H1 (cell line): ENCODE measurements at regions not wholly inside any gene's neighbourhood (a gene's known extent, or its start where the extent isn't known, plus 50 kb on each side); places are given as distances from the start of the nearest gene placed in this dataset.

ENCODE experiments used
- CTCF ChIA-PET: fragments of 300-600 bp; sonication (Branson Sonifier 250); formaldehyde crosslinking; loops from one replicate; lab custom pipeline; 2021; ENCODE audit not compliant: partially characterized antibody; lab: Charles Lee
- POLR2A ChIA-PET: fragments of 300-600 bp; sonication (Branson Sonifier 250); formaldehyde crosslinking; loops from one replicate; lab custom pipeline; 2021; ENCODE audit warnings: inconsistent platforms; ENCODE audit not compliant: partially characterized antibody; lab: Charles Lee
- DNase-seq, 2 experiments: peaks; one replicate each; pipeline versions ENCODE4 v3.0.0 to v3.0.0-alpha.2; 2010 to 2022; ENCODE audit warnings: low spot score in 2 of 2, low read depth in 1 of 2, mixed read lengths in 1 of 2
- FAIRE-seq: peaks from 2 replicates; lab custom pipeline; 2011; peaks lifted over from hg19 to GRCh38; lab: Jason Lieb, UNC
- H2AFZ ChIP-seq: 2 replicates; pipeline ENCODE4 v1.8.1; 2012; ENCODE audit warnings: low read length, inconsistent platforms
- H2AK5ac ChIP-seq: 2 replicates; pipeline ENCODE4 v1.6.1; 2013; ENCODE audit warnings: low read depth, low read length
- H2BK120ac ChIP-seq: replicated peaks from 2 replicates; pipeline ENCODE3; 2013; ENCODE audit warnings: low read depth, low read length, inconsistent platforms
- H2BK12ac ChIP-seq: 2 replicates; pipeline ENCODE4 v1.6.1; 2013; ENCODE audit warnings: low read depth, low read length
- H2BK15ac ChIP-seq: 2 replicates; pipeline ENCODE4 v1.6.1; 2013; ENCODE audit warnings: low read length
- H2BK20ac ChIP-seq: 2 replicates; pipeline ENCODE4 v1.6.1; 2013; ENCODE audit warnings: low read length
- H2BK5ac ChIP-seq: 2 replicates; pipeline ENCODE4 v1.6.1; 2013; ENCODE audit warnings: low read depth, low read length
- H3K14ac ChIP-seq: 2 replicates; pipeline ENCODE4 v1.6.1; 2013; ENCODE audit warnings: inconsistent platforms; ENCODE audit not compliant: insufficient read length
- H3K18ac ChIP-seq: 2 replicates; pipeline ENCODE4 v1.6.1; 2013; ENCODE audit warnings: low read length; ENCODE audit errors: extremely low read depth
- H3K23ac ChIP-seq: 2 replicates; pipeline ENCODE4 v1.6.1; 2013; ENCODE audit warnings: inconsistent platforms; ENCODE audit not compliant: insufficient read length
- H3K23me2 ChIP-seq: 2 replicates; pipeline ENCODE4 v1.6.1; 2013; ENCODE audit warnings: low read depth, low read length
- H3K27ac ChIP-seq: 2 replicates; pipeline ENCODE4 v1.6.1; 2011; ENCODE audit warnings: low read depth, low read length, inconsistent platforms
- H3K27me3 ChIP-seq, 4 experiments: replicated peaks in 1 of 4; 1 replicate in 1 of 4; 2 replicates in 3 of 4; pipeline versions ENCODE4 v1.6.1 to v1.8.1; 2011 to 2013; ENCODE audit warnings: low read length in 3 of 4, mild to moderate bottlenecking in 3 of 4, inconsistent platforms in 2 of 4, mixed read lengths in 2 of 4, moderate library complexity in 1 of 4; ENCODE audit not compliant: control insufficient read depth in 3 of 4, insufficient read depth in 3 of 4; ENCODE audit errors: extremely low read depth in 1 of 4
- H3K36me3 ChIP-seq, 4 experiments: 2 replicates each; pipeline versions ENCODE4 v1.6.1 to v1.8.1; 2011 to 2013; ENCODE audit warnings: mild to moderate bottlenecking in 4 of 4, low read length in 3 of 4, moderate library complexity in 2 of 4, control low read depth in 1 of 4, inconsistent platforms in 1 of 4; ENCODE audit not compliant: insufficient read depth in 4 of 4, control insufficient read depth in 2 of 4
- H3K4ac ChIP-seq: replicated peaks from 2 replicates; pipeline ENCODE3; 2013; ENCODE audit warnings: low read length, low read depth, mixed read lengths, inconsistent platforms; ENCODE audit not compliant: insufficient read length
- H3K4me1 ChIP-seq, 4 experiments: replicated peaks in 1 of 4; 1 replicate in 1 of 4; 2 replicates in 3 of 4; pipeline versions ENCODE4 v1.6.1 to v1.8.1; 2011 to 2013; ENCODE audit warnings: low read length in 3 of 4, inconsistent platforms in 2 of 4, mixed read lengths in 1 of 4; ENCODE audit not compliant: insufficient read depth in 4 of 4, control insufficient read depth in 3 of 4
- H3K4me2 ChIP-seq, 2 experiments: 2 replicates each; pipeline versions ENCODE4 v1.6.1 to v1.8.1; 2011 to 2013; ENCODE audit warnings: low read depth in 2 of 2, low read length in 2 of 2, control low read depth in 1 of 2, inconsistent platforms in 1 of 2, mild to moderate bottlenecking in 1 of 2; ENCODE audit not compliant: insufficient read depth in 1 of 2
- H3K4me3 ChIP-seq, 4 experiments: fragments of 200-600, 300-600 bp in 1 of 4; sonication (generic), shearing (Covaris generic), sonication (Bioruptor Twin) in 1 of 4; 2 replicates each; pipeline versions ENCODE4 v1.5.1 to v1.8.1; 2011 to 2016; ENCODE audit warnings: low read length in 4 of 4, low read depth in 3 of 4, control low read depth in 2 of 4, inconsistent platforms in 2 of 4, mild to moderate bottlenecking in 2 of 4, mixed read lengths in 1 of 4, moderate library complexity in 1 of 4; ENCODE audit not compliant: insufficient read depth in 2 of 4; ENCODE audit errors: extremely low read depth in 1 of 4
- H3K56ac ChIP-seq: replicated peaks from 2 replicates; pipeline ENCODE3; 2013; ENCODE audit warnings: low read depth, mild to moderate bottlenecking, mixed read lengths, low read length, inconsistent platforms; ENCODE audit not compliant: insufficient read length
- H3K79me1 ChIP-seq: 2 replicates; pipeline ENCODE4 v1.6.1; 2013; ENCODE audit warnings: low read depth, low read length, control low read depth
- H3K79me2 ChIP-seq, 2 experiments: 2 replicates each; pipeline versions ENCODE4 v1.6.1 to v1.8.1; 2012 to 2013; ENCODE audit warnings: low read length in 2 of 2, mild to moderate bottlenecking in 2 of 2, inconsistent platforms in 1 of 2; ENCODE audit not compliant: insufficient read depth in 2 of 2, control insufficient read depth in 1 of 2
- H3K9ac ChIP-seq, 4 experiments: replicated peaks in 1 of 4; 1 replicate in 1 of 4; 2 replicates in 3 of 4; pipeline versions ENCODE4 v1.6.1 to v1.8.1; 2011 to 2013; ENCODE audit warnings: low read depth in 3 of 4, low read length in 3 of 4, control low read depth in 2 of 4, mild to moderate bottlenecking in 2 of 4, moderate library complexity in 2 of 4, inconsistent platforms in 1 of 4; ENCODE audit errors: extremely low read depth in 1 of 4
- H3K9me3 ChIP-seq, 2 experiments: 2 replicates each; pipeline versions ENCODE4 v1.6.1 to v1.8.1; 2012 to 2013; ENCODE audit warnings: mild to moderate bottlenecking in 2 of 2, moderate library complexity in 2 of 2, control low read depth in 1 of 2, inconsistent platforms in 1 of 2, low read depth in 1 of 2, low read length in 1 of 2, mixed read lengths in 1 of 2; ENCODE audit not compliant: insufficient read depth in 2 of 2
- H4K20me1 ChIP-seq, 2 experiments: replicated peaks in 1 of 2; 2 replicates each; pipeline versions ENCODE3 to v1.8.1; 2011 to 2013; ENCODE audit warnings: inconsistent platforms in 2 of 2, low read length in 2 of 2, mild to moderate bottlenecking in 1 of 2; ENCODE audit not compliant: insufficient read depth in 2 of 2, control insufficient read depth in 1 of 2
- H4K5ac ChIP-seq: 2 replicates; pipeline ENCODE4 v1.6.1; 2013; ENCODE audit warnings: low read length, low read depth, mixed read lengths, inconsistent platforms; ENCODE audit not compliant: insufficient read length
- H4K8ac ChIP-seq: 2 replicates; pipeline ENCODE4 v1.8.0; 2013; ENCODE audit warnings: mild to moderate bottlenecking, moderate library complexity, low read length, inconsistent platforms; ENCODE audit not compliant: insufficient read depth; ENCODE audit errors: extremely low read depth
- H4K91ac ChIP-seq: replicated peaks from 2 replicates; pipeline ENCODE3; 2013; ENCODE audit warnings: low read length, mixed read lengths, inconsistent platforms; ENCODE audit not compliant: insufficient read length
- ATF3 ChIP-seq: IDR thresholded peaks from 2 replicates; pipeline ENCODE4 v1.6.1; 2011; ENCODE audit warnings: low read depth, mild to moderate bottlenecking, low read length; ENCODE audit not compliant: insufficient read depth
- EZH2 ChIP-seq: fragments of 200-600 bp; sonication (generic); IDR thresholded peaks from 2 replicates; pipeline ENCODE4 v1.7.1; 2012; ENCODE audit warnings: low read depth, mild to moderate bottlenecking, moderate library complexity, low read length, inconsistent platforms; ENCODE audit not compliant: severe bottlenecking
- GTF2F1 ChIP-seq: IDR thresholded peaks from 2 replicates; pipeline ENCODE4 v1.6.1; 2012; ENCODE audit warnings: low read depth, low read length, improper control_type of control experiment, borderline replicate concordance
- SP2 ChIP-seq: IDR thresholded peaks from 2 replicates; pipeline ENCODE4 v1.6.1; 2012; ENCODE audit warnings: mild to moderate bottlenecking, low read length, inconsistent platforms
- SP4 ChIP-seq: IDR thresholded peaks from 2 replicates; pipeline ENCODE4 v1.6.1; 2012; ENCODE audit warnings: low read length, inconsistent platforms
- WGBS, 2 experiments: shearing (Covaris generic) in 1 of 2; methylation state at CpG; one replicate each; pipeline versions ENCODE4 v1.1.6 to v1.1.7; 2013 to 2015; ENCODE audit warnings: low lambda C conversion rate in 2 of 2, mixed read lengths in 2 of 2, inconsistent platforms in 1 of 2, low coverage in 1 of 2, missing lambda C conversion rate in 1 of 2; ENCODE audit not compliant: insufficient replicate concordance in 2 of 2, insufficient coverage in 1 of 2, insufficient read length in 1 of 2; ENCODE audit errors: extremely low coverage in 1 of 2, missing lambda C conversion rate in 1 of 2; 5-methylcytosine and 5-hydroxymethylcytosine counted together

GRCh38 chr13:86760620-86761019 lies 910.6 kb upstream of the SLITRK5 start:
- Histone ChIP-seq H3K79me1 (no peaks in the 10 kb centered on the region), H4K20me1 (no peaks in the 10 kb centered on the region), H3K18ac (no peak overlapping the region), H3K79me2 (no peaks in the 10 kb centered on the region), H4K8ac (no peak overlapping the region), H4K91ac (no peak overlapping the region), H3K56ac (no peak overlapping the region), H3K9me3 (no peaks in the 10 kb centered on the region; a peak in 1 of 4 replicates), H2BK20ac (no peak overlapping the region), H3K27ac (no peak overlapping the region), H3K14ac (no peak overlapping the region), H2BK15ac (no peak overlapping the region), H3K4me3 (no peak overlapping the region), H4K5ac (no peak overlapping the region), H3K27me3 (no peaks in the 10 kb centered on the region), H2BK12ac (no peak overlapping the region), H2AK5ac (no peak overlapping the region), H2AFZ (no peak overlapping the region), H2BK120ac (no peak overlapping the region), H3K36me3 (no peaks in the 10 kb centered on the region), H3K9ac (no peak overlapping the region), H2BK5ac (no peak overlapping the region), H3K4me2 (no peak overlapping the region), H3K23ac (no peak overlapping the region), H3K4ac (no peak overlapping the region), H3K4me1 (no peaks in the 10 kb centered on the region), H3K23me2 (no peaks in the 10 kb centered on the region; the same call in 1 of the 2 replicates)
- FAIRE-seq (no peak), DNase-seq (no peak)
- TF ChIP-seq SP4: no peak
- no peak for TF ChIP-seq ATF3
- TF ChIP-seq SP2: no peak
- TF ChIP-seq EZH2: no peak
- no peak for TF ChIP-seq GTF2F1
- 90% methylated on average over 5 of the region's 5 CpGs; no CpG with 5 or more reads in 1 of the 2 experiments for WGBS, 2 experiments
- POLR2A ChIA-PET: no interaction called here
- CTCF ChIA-PET: no interaction called here
